Right lobe of liver (tissue), 6 donors: ENCODE measurements at regions not wholly inside any gene's neighbourhood (a gene's known extent, or its start where the extent isn't known, plus 50 kb on each side); places are given as distances from the start of the nearest gene placed in this dataset.

ENCODE experiments used
- ATAC-seq, 4 donors: fragments of 200-7000 bp; cut with Tn5 transposase; one replicate each; pipeline ENCODE4 v1.9.1; 2020; ENCODE audit warnings: mild to moderate bottlenecking in 4 of 4, moderate library complexity in 4 of 4
- DNase-seq, 3 donors: peaks; one replicate each; pipeline ENCODE4 v3.0.0-alpha.2; 2020
- H3K27ac ChIP-seq, 3 donors: fragments of 200-600 bp; one replicate each; pipeline ENCODE4 v1.8.0; 2022
- H3K27me3 ChIP-seq, 2 donors: fragments of 200-600 bp; one replicate each; pipeline ENCODE4 v1.8.0; 2022
- H3K36me3 ChIP-seq, 4 donors: fragments of 200-600 bp; sonication (generic) in 1 of 4; one replicate each; pipeline versions ENCODE4 v1.5.1 to v1.8.0; 2017 to 2022; ENCODE audit warnings: control low read depth in 1 of 4
- H3K4me1 ChIP-seq, 4 donors: fragments of 200-600 bp; sonication (generic) in 1 of 4; one replicate each; pipeline versions ENCODE4 v1.5.1 to v1.8.0; 2017 to 2022; ENCODE audit warnings: control low read depth in 1 of 4
- H3K4me3 ChIP-seq, 3 donors: fragments of 200-600 bp; one replicate each; pipeline ENCODE4 v1.8.0; 2022
- H3K9me3 ChIP-seq, 4 donors: fragments of 200-600 bp; sonication (generic) in 1 of 4; one replicate each; pipeline versions ENCODE4 v1.5.1 to v1.8.0; 2017 to 2022; ENCODE audit warnings: control low read depth in 1 of 4
- POLR2A ChIP-seq: fragments of 450-650 bp; IDR thresholded peaks from one replicate; pipeline ENCODE4 v1.6.1; 2017; ENCODE audit warnings: antibody characterized with exemption, mild to moderate bottlenecking
- WGBS: methylation state at CpG from one replicate; pipeline ENCODE4 v1.1.6; 2018; ENCODE audit warnings: low coverage, low lambda C conversion rate; ENCODE audit not compliant: insufficient coverage; ENCODE audit errors: missing lambda C conversion rate; 5-methylcytosine and 5-hydroxymethylcytosine counted together
- intact Hi-C, 2 donors: fragments of 100-400 bp; cut with DNase I; formaldehyde crosslinking; loops; one replicate each; pipeline versions ENCODE4 v1.11.2 to v1.14.1; 2022
- TF ChIP-seq, protein P1 (sequence below), 4 donors: fragments of 200-600 bp in 3 of 4; fragments of 450-650 bp in 1 of 4; IDR thresholded peaks; one replicate each; pipeline versions ENCODE4 v1.5.1 to v1.8.0; 2016 to 2022; ENCODE audit warnings: antibody characterized with exemption in 4 of 4, mild to moderate bottlenecking in 2 of 4
- donor health status: DM: no; HTN: yes; CAD: no.
- donor health status: DM: no; HTN: no; CAD: no.
- donor health status: DM: no; HTN: no; CAD: no.
- donor health status: DM: no; HTN: yes; CAD: no.
- donor health status: DM: no; HTN: yes; CAD: no.

- DNase-seq (no peak), ATAC-seq (no peak)
- no peaks in the 10 kb centered on the region for H3K36me3 ChIP-seq
- no peaks in the 10 kb centered on the region for H3K9me3 ChIP-seq
- intact Hi-C loops, result no loop called here
- no peak overlapping the region for H3K4me3 ChIP-seq
- TF ChIP-seq, protein P1, sequence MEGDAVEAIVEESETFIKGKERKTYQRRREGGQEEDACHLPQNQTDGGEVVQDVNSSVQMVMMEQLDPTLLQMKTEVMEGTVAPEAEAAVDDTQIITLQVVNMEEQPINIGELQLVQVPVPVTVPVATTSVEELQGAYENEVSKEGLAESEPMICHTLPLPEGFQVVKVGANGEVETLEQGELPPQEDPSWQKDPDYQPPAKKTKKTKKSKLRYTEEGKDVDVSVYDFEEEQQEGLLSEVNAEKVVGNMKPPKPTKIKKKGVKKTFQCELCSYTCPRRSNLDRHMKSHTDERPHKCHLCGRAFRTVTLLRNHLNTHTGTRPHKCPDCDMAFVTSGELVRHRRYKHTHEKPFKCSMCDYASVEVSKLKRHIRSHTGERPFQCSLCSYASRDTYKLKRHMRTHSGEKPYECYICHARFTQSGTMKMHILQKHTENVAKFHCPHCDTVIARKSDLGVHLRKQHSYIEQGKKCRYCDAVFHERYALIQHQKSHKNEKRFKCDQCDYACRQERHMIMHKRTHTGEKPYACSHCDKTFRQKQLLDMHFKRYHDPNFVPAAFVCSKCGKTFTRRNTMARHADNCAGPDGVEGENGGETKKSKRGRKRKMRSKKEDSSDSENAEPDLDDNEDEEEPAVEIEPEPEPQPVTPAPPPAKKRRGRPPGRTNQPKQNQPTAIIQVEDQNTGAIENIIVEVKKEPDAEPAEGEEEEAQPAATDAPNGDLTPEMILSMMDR (IDR thresholded peaks at IDR 0.05), result no peak
- TF ChIP-seq POLR2A, result no peak
- no peaks in the 10 kb centered on the region for H3K4me1 ChIP-seq
- H3K27me3 ChIP-seq, result no peaks in the 10 kb centered on the region
- H3K27ac ChIP-seq, result no peak overlapping the region
These were observed 257.6 kb upstream of the POU3F2 start for GRCh38 chr6:98576791-98577190.

DNA sequence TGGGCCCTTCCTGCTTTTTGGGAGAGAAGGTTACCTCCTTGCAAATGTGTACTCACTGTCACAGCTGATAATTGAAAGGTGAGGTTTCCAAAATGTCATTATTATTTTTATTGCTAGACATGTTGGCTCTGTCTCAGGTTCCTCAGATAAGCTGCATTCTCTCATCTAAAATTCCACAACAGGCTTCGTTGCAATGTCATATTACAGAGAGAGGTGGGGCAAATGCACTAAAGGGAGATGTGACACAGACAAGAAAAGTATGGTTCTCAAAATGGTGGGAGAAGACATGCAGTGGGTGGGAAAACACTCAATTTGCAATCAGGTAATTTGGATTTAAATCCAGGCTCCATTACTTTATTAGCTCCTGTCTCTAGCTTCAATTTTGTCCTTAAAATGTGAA lies 256.4 kb upstream of the POU3F2 start:
- Histone ChIP-seq H3K36me3 (no peaks in the 10 kb centered on the region), H3K9me3 (no peaks in the 10 kb centered on the region), H3K27me3 (no peaks in the 10 kb centered on the region), H3K4me1 (no peaks in the 10 kb centered on the region), H3K4me3 (no peak overlapping the region), H3K27ac (no peak overlapping the region)
- no peak for ATAC-seq
- no peak for DNase-seq
- WGBS, result 36% methylated on average over 1 of the region's 1 CpG
- intact Hi-C loops, result no loop called here
- no peak for TF ChIP-seq POLR2A
- TF ChIP-seq, protein P1 (IDR thresholded peaks at IDR 0.05), result no peak

- Histone ChIP-seq H3K36me3 (no peaks in the 10 kb centered on the region), H3K27ac (no peak overlapping the region), H3K4me1 (no peaks in the 10 kb centered on the region), H3K9me3 (no peaks in the 10 kb centered on the region), H3K4me3 (no peak overlapping the region), H3K27me3 (no peaks in the 10 kb centered on the region)
- ATAC-seq (no peak), DNase-seq (no peak)
- TF ChIP-seq, protein P1 (IDR thresholded peaks at IDR 0.05), result no peak
- TF ChIP-seq POLR2A, result no peak
- intact Hi-C loops, result no loop called here
- 88% methylated on average over 1 of the region's 1 CpG for WGBS
These were observed 255.3 kb upstream of the POU3F2 start for GRCh38 chr6:98579079-98579478.

DNA sequence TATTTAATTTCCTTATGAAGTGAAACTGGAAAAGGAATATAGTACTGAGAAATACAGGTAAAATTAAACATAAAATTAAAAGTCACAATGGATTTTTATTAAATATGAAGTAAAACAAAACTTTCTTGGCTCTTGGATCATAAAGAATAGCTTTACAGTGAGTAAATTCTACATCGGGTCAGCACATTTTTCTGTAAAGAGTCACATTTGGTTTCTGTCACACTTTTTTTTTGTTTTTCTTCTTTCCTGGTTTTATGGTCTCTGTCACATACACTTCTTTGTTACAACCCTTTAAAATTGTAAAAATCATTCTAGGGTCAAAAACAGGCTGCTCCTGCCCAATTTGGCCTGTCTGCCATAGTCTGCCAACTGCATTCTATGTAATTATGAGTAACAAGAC lies 254.4 kb upstream of the POU3F2 start:
- TF ChIP-seq POLR2A, result no peak
- TF ChIP-seq, protein P1 (IDR thresholded peaks at IDR 0.05), result no peak
- H3K27ac ChIP-seq, result no peak overlapping the region
- H3K4me1 ChIP-seq, result no peaks in the 10 kb centered on the region
- no peak for DNase-seq
- no peak for ATAC-seq
- intact Hi-C loops, result no loop called here
- no peak overlapping the region for H3K4me3 ChIP-seq
- WGBS, result 82% methylated on average over 1 of the region's 1 CpG
- H3K9me3 ChIP-seq, result no peaks in the 10 kb centered on the region
- no peaks in the 10 kb centered on the region for H3K27me3 ChIP-seq
- H3K36me3 ChIP-seq, result no peaks in the 10 kb centered on the region

GRCh38 chr6:98581705-98582104 lies 252.7 kb upstream of the POU3F2 start:
- no peak overlapping the region for H3K4me3 ChIP-seq
- DNase-seq (no peak), ATAC-seq (no peak)
- H3K36me3 ChIP-seq, result no peaks in the 10 kb centered on the region
- WGBS, result 36% methylated on average over 1 of the region's 1 CpG
- H3K9me3 ChIP-seq, result no peaks in the 10 kb centered on the region
- no peaks in the 10 kb centered on the region for H3K4me1 ChIP-seq
- intact Hi-C loops, result no loop called here
- H3K27ac ChIP-seq, result no peak overlapping the region
- H3K27me3 ChIP-seq, result no peaks in the 10 kb centered on the region
- TF ChIP-seq, protein P1 (IDR thresholded peaks at IDR 0.05), result no peak
- no peak for TF ChIP-seq POLR2A
